Neural cell (in vitro differentiated cells): ENCODE measurements at regions not wholly inside any gene's neighbourhood (a gene's known extent, or its start where the extent isn't known, plus 50 kb on each side); places are given as distances from the start of the nearest gene placed in this dataset.

Source experiments
- H2AFZ ChIP-seq: fragments of 200-600, 300-800 bp; sonication (generic), shearing (Covaris generic); 2 replicates; pipeline ENCODE4 v1.6.0; 2014; ENCODE audit warnings: low read depth, mild to moderate bottlenecking, antibody characterized with exemption, low read length, moderate library complexity
- H3F3A ChIP-seq: fragments of 200-600 bp; shearing (Covaris generic); 2 replicates; pipeline ENCODE4 v1.6.1; 2016; ENCODE audit warnings: mild to moderate bottlenecking, moderate library complexity, mixed read lengths, antibody characterized with exemption, low read length; ENCODE audit not compliant: insufficient read depth, poor library complexity, severe bottlenecking
- H3K27ac ChIP-seq: fragments of 200-600, 300-800 bp; sonication (generic), shearing (Covaris generic); 2 replicates; pipeline ENCODE4 v1.5.1; 2014; ENCODE audit warnings: mild to moderate bottlenecking, low read length, moderate library complexity
- H3K27me3 ChIP-seq: fragments of 300-800, 200-600 bp; sonication (generic), shearing (Covaris generic); 2 replicates; pipeline ENCODE4 v1.6.0; 2014; ENCODE audit warnings: mild to moderate bottlenecking, low read depth, low read length, moderate library complexity; ENCODE audit not compliant: insufficient read depth
- H3K36me3 ChIP-seq: fragments of 300-800, 200-600 bp; sonication (generic), shearing (Covaris generic); 2 replicates; pipeline ENCODE4 v1.5.1; 2014; ENCODE audit warnings: mild to moderate bottlenecking, antibody characterized with exemption, low read length, moderate library complexity; ENCODE audit not compliant: insufficient read depth
- H3K4me2 ChIP-seq: fragments of 300-800, 200-600 bp; sonication (generic), shearing (Covaris generic); 2 replicates; pipeline ENCODE4 v1.6.0; 2014; ENCODE audit warnings: mild to moderate bottlenecking, low read length
- H3K4me3 ChIP-seq: fragments of 300-800, 200-600 bp; sonication (generic), shearing (Covaris generic); 2 replicates; pipeline ENCODE4 v1.5.1; 2014; ENCODE audit warnings: mild to moderate bottlenecking, low read length, moderate library complexity
- H3K79me2 ChIP-seq: fragments of 200-600 bp; shearing (Covaris generic); replicated peaks from 2 replicates; pipeline ENCODE4 v1.6.0; 2014; ENCODE audit warnings: mild to moderate bottlenecking, low read length, moderate library complexity; ENCODE audit not compliant: insufficient read depth
- H3K9ac ChIP-seq: fragments of 300-800, 200-600 bp; sonication (generic), shearing (Covaris generic); 2 replicates; pipeline ENCODE4 v1.6.1; 2016; ENCODE audit warnings: mild to moderate bottlenecking, low read length, mixed read lengths
- H3K9me2 ChIP-seq: fragments of 200-600 bp; shearing (Covaris generic); 2 replicates; pipeline ENCODE4 v1.6.1; 2016; ENCODE audit warnings: mild to moderate bottlenecking, low read length, mixed read lengths; ENCODE audit not compliant: insufficient read depth
- H3K9me3 ChIP-seq: fragments of 200-600, 300-800 bp; sonication (generic), shearing (Covaris generic); 2 replicates; pipeline ENCODE4 v1.6.1; 2016; ENCODE audit warnings: mild to moderate bottlenecking, mixed run types, low read length, moderate library complexity, mixed read lengths
- H4K20me1 ChIP-seq: fragments of 200-600 bp; shearing (Covaris generic); 2 replicates; pipeline ENCODE4 v1.6.1; 2016; ENCODE audit warnings: mild to moderate bottlenecking, mixed run types; ENCODE audit not compliant: insufficient read depth
- CTCF ChIP-seq: fragments of 450-650 bp; IDR thresholded peaks from 2 replicates; pipeline ENCODE4 v1.5.1; 2014; ENCODE audit warnings: antibody characterized with exemption, mild to moderate bottlenecking, moderate library complexity; ENCODE audit not compliant: poor library complexity, severe bottlenecking
- EP300 ChIP-seq: fragments of 450-650 bp; conservative IDR thresholded peaks from 2 replicates; pipeline ENCODE4 v1.6.1; 2014; ENCODE audit warnings: antibody characterized with exemption, mild to moderate bottlenecking, moderate library complexity; ENCODE audit not compliant: poor library complexity, severe bottlenecking
- EZH2 ChIP-seq: fragments of 200-600, 300-800 bp; shearing (Covaris generic), sonication (generic); IDR thresholded peaks from 2 replicates; pipeline ENCODE4 v1.6.1; 2014; ENCODE audit warnings: antibody characterized with exemption, low read length, borderline replicate concordance, mild to moderate bottlenecking; ENCODE audit not compliant: insufficient read depth, poor library complexity, severe bottlenecking
- MXI1 ChIP-seq: fragments of 450-650 bp; conservative IDR thresholded peaks from 2 replicates; pipeline ENCODE4 v1.6.1; 2014; ENCODE audit warnings: antibody characterized with exemption, mild to moderate bottlenecking; ENCODE audit not compliant: poor library complexity, severe bottlenecking
- POLR2AphosphoS5 ChIP-seq: IDR thresholded peaks from 2 replicates; pipeline ENCODE4 v1.6.1; 2012
- RAD21 ChIP-seq: fragments of 450-650 bp; conservative IDR thresholded peaks from 2 replicates; pipeline ENCODE4 v1.6.1; 2014; ENCODE audit warnings: antibody characterized with exemption, mild to moderate bottlenecking, moderate library complexity
- REST ChIP-seq: IDR thresholded peaks from 2 replicates; pipeline ENCODE4 v1.6.1; 2012; ENCODE audit warnings: borderline replicate concordance
- SMC3 ChIP-seq: fragments of 450-650 bp; conservative IDR thresholded peaks from 2 replicates; pipeline ENCODE4 v1.6.1; 2014; ENCODE audit warnings: antibody characterized with exemption, mild to moderate bottlenecking, moderate library complexity; ENCODE audit not compliant: poor library complexity
- TAF1 ChIP-seq: IDR thresholded peaks from 2 replicates; pipeline ENCODE4 v1.6.1; 2012; ENCODE audit warnings: low read depth

DNA sequence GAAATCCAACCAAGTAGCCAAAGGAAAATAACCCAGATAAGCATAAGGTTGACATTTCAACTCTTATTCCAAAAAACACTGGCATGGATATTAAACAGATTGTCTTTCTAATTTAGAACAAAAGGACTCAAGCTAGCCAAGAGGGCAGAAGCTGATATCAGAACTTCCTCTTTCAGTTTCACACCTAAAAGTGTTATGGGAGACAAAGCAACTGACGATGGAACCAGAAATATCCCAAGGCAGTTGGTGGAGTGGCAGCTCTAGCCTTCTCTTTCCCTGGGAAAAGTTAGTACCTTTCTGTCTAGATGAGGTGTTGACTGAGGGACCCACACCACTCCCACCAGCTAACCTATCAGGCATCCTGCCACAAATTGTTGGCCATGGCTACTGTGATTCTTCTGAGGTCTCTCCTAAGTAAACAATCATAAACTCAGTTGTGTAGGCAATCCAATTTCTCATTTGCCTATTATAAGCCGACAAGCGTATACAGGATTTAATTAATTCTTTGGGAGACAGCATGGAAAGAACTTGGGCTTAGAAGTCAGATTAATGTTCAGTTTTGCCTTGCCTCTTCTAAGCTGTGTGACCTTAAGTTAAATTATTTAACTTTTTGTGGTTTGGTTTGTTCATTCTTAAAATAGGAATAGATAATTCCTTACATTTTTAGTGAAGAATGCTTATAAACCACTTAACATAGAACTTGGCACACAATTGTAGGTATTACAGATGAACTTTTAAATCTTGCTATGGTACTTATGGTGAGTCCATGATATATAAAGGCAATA lies 110.9 kb upstream of the ADAMTSL1 start:
- H3K36me3 ChIP-seq = no peaks in the 10 kb centered on the region
- no peak overlapping the region for H3K9ac ChIP-seq
- H3K27me3 ChIP-seq = no peaks in the 10 kb centered on the region
- H3K4me3 ChIP-seq = no peak overlapping the region
- no peaks in the 10 kb centered on the region for H3K9me2 ChIP-seq
- H3K79me2 ChIP-seq = no peaks in the 10 kb centered on the region
- H3K9me3 ChIP-seq = no peaks in the 10 kb centered on the region
- no peak overlapping the region for H2AFZ ChIP-seq
- no peak for TF ChIP-seq EZH2
- no peak for TF ChIP-seq RAD21
- TF ChIP-seq EP300 = no peak
- TF ChIP-seq TAF1 = no peak
- TF ChIP-seq CTCF = no peak
- TF ChIP-seq SMC3 = no peak
- TF ChIP-seq MXI1 = no peak
- TF ChIP-seq REST = no peak
- TF ChIP-seq POLR2AphosphoS5 = no peak
- H3K27ac ChIP-seq = no peak overlapping the region
- H3K4me2 ChIP-seq = no peak overlapping the region
- no peaks in the 10 kb centered on the region for H4K20me1 ChIP-seq
- no peaks in the 10 kb centered on the region for H3F3A ChIP-seq

- no peaks in the 10 kb centered on the region for H4K20me1 ChIP-seq
- H3K4me3 ChIP-seq = no peak overlapping the region
- TF ChIP-seq MXI1 (no peak), TAF1 (no peak), CTCF (no peak), POLR2AphosphoS5 (no peak), EP300 (no peak), RAD21 (no peak), REST (no peak), EZH2 (no peak), SMC3 (no peak)
- no peaks in the 10 kb centered on the region for H3K36me3 ChIP-seq
- no peak overlapping the region for H2AFZ ChIP-seq
- H3K9me2 ChIP-seq = no peaks in the 10 kb centered on the region
- no peaks in the 10 kb centered on the region for H3F3A ChIP-seq
- H3K27ac ChIP-seq = no peak overlapping the region
- no peaks in the 10 kb centered on the region for H3K27me3 ChIP-seq
- H3K9me3 ChIP-seq = no peaks in the 10 kb centered on the region
- H3K79me2 ChIP-seq = no peaks in the 10 kb centered on the region
- H3K9ac ChIP-seq = no peak overlapping the region
- no peak overlapping the region for H3K4me2 ChIP-seq
These were observed 108.3 kb upstream of the ADAMTSL1 start for GRCh38 chr9:18365651-18366050.
